HepG2 (cell line): ENCODE measurements at regions not wholly inside any gene's neighbourhood (a gene's known extent, or its start where the extent isn't known, plus 50 kb on each side); places are given as distances from the start of the nearest gene placed in this dataset.

Source experiments
- ATAC-seq: fragments of 200-7000 bp; cut with Tn5 transposase; 3 replicates; pipeline ENCODE4 v1.9.1; 2020; ENCODE audit warnings: mild to moderate bottlenecking, moderate library complexity
- BruUV-seq: library from RNA; stranded (reverse); fragments of 400-500 nt; replicated peaks from 2 replicates; lab custom pipeline; 2021; lab: Mats Ljungman, UMichigan
- CTCF ChIA-PET: fragments of 300-600 bp; formaldehyde crosslinking; extraction: SDS; loops from one replicate; lab custom pipeline; 2021; ENCODE audit warnings: low total read pairs, inconsistent platforms, low intra/inter-chr PET ratio; lab: Yijun Ruan, JAX
- POLR2A ChIA-PET: fragments of 350-600 bp; sonication (Branson Sonifier 250); formaldehyde crosslinking; loops from one replicate; lab custom pipeline; 2020; ENCODE audit warnings: antibody characterized with exemption, inconsistent platforms; lab: Yijun Ruan, JAX
- DNase-seq: peaks from one replicate; pipeline ENCODE4 v3.0.0-alpha.2; 2015; ENCODE audit warnings: low spot score
- FAIRE-seq: peaks from 3 replicates; lab custom pipeline; 2011; peaks lifted over from hg19 to GRCh38; lab: Jason Lieb, UNC
- H2AFZ ChIP-seq: one replicate; pipeline ENCODE4 v1.6.1; 2011; ENCODE audit warnings: low read length, inconsistent platforms
- H3K27ac ChIP-seq: fragments of 300-600 bp; 3 replicates; pipeline ENCODE4 v1.8.0; 2011; ENCODE audit warnings: mixed run types, mild to moderate bottlenecking, mixed read lengths, low read length, inconsistent platforms; ENCODE audit not compliant: insufficient read depth; ENCODE audit errors: extremely low read length
- H3K27me3 ChIP-seq, 2 experiments: fragments of 200-600 bp in 1 of 2; 2 replicates in 1 of 2; 3 replicates in 1 of 2; pipeline versions ENCODE4 v1.6.0 to v1.8.0; 2011; ENCODE audit warnings: low read length in 2 of 2, mild to moderate bottlenecking in 2 of 2, moderate library complexity in 2 of 2, inconsistent platforms in 1 of 2; ENCODE audit not compliant: insufficient read depth in 2 of 2, control insufficient read depth in 1 of 2
- H3K36me3 ChIP-seq, 2 experiments: fragments of 200-600 bp in 1 of 2; replicated peaks in 1 of 2; 2 replicates in 1 of 2; 3 replicates in 1 of 2; pipeline versions ENCODE4 v1.5.1 to v1.8.0; 2011; ENCODE audit warnings: low read length in 2 of 2, inconsistent platforms in 1 of 2; ENCODE audit not compliant: insufficient read depth in 2 of 2, control insufficient read depth in 1 of 2
- H3K4me1 ChIP-seq: 2 replicates; pipeline ENCODE4 v1.5.1; 2012; ENCODE audit warnings: low read length, inconsistent platforms; ENCODE audit not compliant: insufficient read depth
- H3K4me2 ChIP-seq: 2 replicates; pipeline ENCODE4 v1.6.0; 2011; ENCODE audit warnings: low read depth, low read length, inconsistent platforms
- H3K4me3 ChIP-seq, 3 experiments: fragments of 200-600 bp in 1 of 3; sonication (generic), shearing (Covaris generic) in 1 of 3; replicated peaks in 1 of 3; 2 replicates each; pipeline ENCODE4 v1.5.1; 2011 to 2016; ENCODE audit warnings: low read length in 3 of 3, inconsistent platforms in 2 of 3, low read depth in 2 of 3, mild to moderate bottlenecking in 2 of 3, control low read depth in 1 of 3, mixed read lengths in 1 of 3; ENCODE audit not compliant: insufficient read depth in 1 of 3
- H3K79me2 ChIP-seq: one replicate; pipeline ENCODE4 v1.6.1; 2011; ENCODE audit warnings: low read length, inconsistent platforms; ENCODE audit not compliant: insufficient read depth
- H3K9ac ChIP-seq: 2 replicates; pipeline ENCODE4 v1.6.0; 2011; ENCODE audit warnings: mild to moderate bottlenecking, low read depth, low read length, inconsistent platforms; ENCODE audit not compliant: insufficient read depth
- H3K9me3 ChIP-seq: 2 replicates; pipeline ENCODE4 v1.5.1; 2012; ENCODE audit warnings: mild to moderate bottlenecking, low read length
- H4K20me1 ChIP-seq: 2 replicates; pipeline ENCODE4 v1.6.0; 2011; ENCODE audit warnings: inconsistent platforms, mild to moderate bottlenecking, low read length, moderate library complexity; ENCODE audit not compliant: insufficient read depth
- GZF1 ChIP-seq: sonication (generic); formaldehyde crosslinking; IDR thresholded peaks from 2 replicates; pipeline ENCODE4 v1.5.1; 2020; ENCODE audit warnings: mild to moderate bottlenecking, missing genetic modification reagents
- KLF15 ChIP-seq: sonication (generic); formaldehyde crosslinking; IDR thresholded peaks from 2 replicates; pipeline ENCODE4 v1.8.1; 2023; ENCODE audit warnings: borderline replicate concordance, mild to moderate bottlenecking, inconsistent platforms, missing genetic modification reagents, mixed read lengths
- KLF16 ChIP-seq, 2 experiments: sonication (generic) in 1 of 2; formaldehyde crosslinking in 1 of 2; IDR thresholded peaks; 2 replicates each; pipeline versions ENCODE4 v1.6.1 to v1.8.0; 2016 to 2023; ENCODE audit warnings: missing genetic modification reagents in 2 of 2, missing compliant biosample characterization in 1 of 2
- MTERF4 ChIP-seq: sonication (generic); formaldehyde crosslinking; IDR thresholded peaks from 2 replicates; pipeline ENCODE4 v1.8.0; 2023; ENCODE audit warnings: mild to moderate bottlenecking, missing genetic modification reagents
- NFE2L2 ChIP-seq: fragments of 150-350 bp; IDR thresholded peaks from 2 replicates; pipeline ENCODE4 v1.6.1; 2014; ENCODE audit warnings: low read length
- RFX5 ChIP-seq: IDR thresholded peaks from 2 replicates; pipeline ENCODE4 v1.6.1; 2011; ENCODE audit warnings: low read depth, low read length, improper control_type of control experiment
- RXRB ChIP-seq: IDR thresholded peaks from 2 replicates; pipeline ENCODE4 v1.6.1; 2016; ENCODE audit warnings: borderline replicate concordance, missing genetic modification reagents, missing compliant biosample characterization
- SSRP1 ChIP-seq: IDR thresholded peaks from 2 replicates; pipeline ENCODE4 v1.6.1; 2016; ENCODE audit warnings: control low read depth
- TSC22D2 ChIP-seq: sonication (generic); formaldehyde crosslinking; IDR thresholded peaks from 2 replicates; pipeline ENCODE4 v1.5.1; 2020; ENCODE audit warnings: missing genetic modification reagents, mild to moderate bottlenecking, borderline replicate concordance
- ZNF678 ChIP-seq: sonication (generic); formaldehyde crosslinking; IDR thresholded peaks from 2 replicates; pipeline ENCODE4 v1.4.0; 2020; ENCODE audit warnings: mild to moderate bottlenecking, missing genetic modification reagents
- ZNF850 ChIP-seq: sonication (generic); formaldehyde crosslinking; conservative IDR thresholded peaks from 2 replicates; pipeline ENCODE4 v1.9.0; 2021; ENCODE audit warnings: mild to moderate bottlenecking, missing genetic modification reagents
- WGBS: methylation state at CpG from one replicate; pipeline ENCODE4 v1.1.6; 2017; ENCODE audit warnings: low lambda C conversion rate; 5-methylcytosine and 5-hydroxymethylcytosine counted together
- in situ Hi-C: cut with HindIII; loops from 2 replicates; pipeline ENCODE4 v1.10.0; 2017; ENCODE audit warnings: low pct_unique_long_range_greater_than_20kb; ENCODE audit not compliant: extremely low pct_ligation_motif_present
- intact Hi-C: fragments of 100-400 bp; cut with micrococcal nuclease; formaldehyde crosslinking; loops from one replicate; pipeline ENCODE4 v1.10.0; 2022; ENCODE audit not compliant: unreplicated experiment
- TF ChIP-seq, protein P1 (sequence below): sonication (generic); formaldehyde crosslinking; IDR thresholded peaks from 2 replicates; pipeline ENCODE4 v1.8.0; 2022; ENCODE audit warnings: mild to moderate bottlenecking, missing genetic modification reagents, moderate library complexity

DNA sequence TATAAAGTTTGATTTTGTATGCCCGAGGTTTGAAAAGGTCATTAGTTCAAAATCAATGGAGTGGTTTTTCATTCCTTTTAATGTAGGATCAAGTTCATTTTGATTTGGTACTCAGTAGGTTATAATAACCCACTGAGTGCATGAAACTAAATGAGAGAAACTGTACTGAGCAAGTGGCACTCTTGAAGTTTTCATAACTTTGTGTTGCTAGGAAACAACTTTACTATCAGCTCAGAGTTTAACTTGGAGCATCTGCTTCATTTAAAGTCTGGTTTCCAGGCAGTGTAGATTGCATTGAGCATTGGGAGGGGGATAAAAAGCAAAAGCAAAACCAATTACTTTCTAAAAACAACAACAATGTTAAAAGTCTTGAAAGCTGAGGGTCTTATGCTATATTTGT lies 1361.6 kb upstream of the CHAC2 start:
- Histone ChIP-seq H3K9me3 (peaks cover 5% of the 10 kb centered on the region; the same call in 1 of the 2 replicates), H3K4me2 (no peak overlapping the region), H3K27ac (no peak overlapping the region), H3K4me3 (no peak overlapping the region), H2AFZ (no peak overlapping the region), H3K27me3 (no peaks in the 10 kb centered on the region), H3K9ac (no peak overlapping the region), H3K79me2 (no peaks in the 10 kb centered on the region), H4K20me1 (no peaks in the 10 kb centered on the region), H3K4me1 (no peaks in the 10 kb centered on the region), H3K36me3 (no peaks in the 10 kb centered on the region)
- no peak for ATAC-seq
- no TSS peak for BruUV-seq
- ChIA-PET POLR2A (no interaction called here), CTCF (no interaction called here)
- DNase-seq: no peak
- intact Hi-C loops (no loop called here), in situ Hi-C loops (no loop called here)
- TF ChIP-seq, protein P1, sequence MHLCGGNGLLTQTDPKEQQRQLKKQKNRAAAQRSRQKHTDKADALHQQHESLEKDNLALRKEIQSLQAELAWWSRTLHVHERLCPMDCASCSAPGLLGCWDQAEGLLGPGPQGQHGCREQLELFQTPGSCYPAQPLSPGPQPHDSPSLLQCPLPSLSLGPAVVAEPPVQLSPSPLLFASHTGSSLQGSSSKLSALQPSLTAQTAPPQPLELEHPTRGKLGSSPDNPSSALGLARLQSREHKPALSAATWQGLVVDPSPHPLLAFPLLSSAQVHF (CRISPR knock-in tag): no peak
- TF ChIP-seq SSRP1: no peak
- no peak for TF ChIP-seq KLF15 (CRISPR knock-in tag)
- no peak for TF ChIP-seq KLF16 (CRISPR knock-in tag; IDR thresholded peaks at IDR 0.05)
- TF ChIP-seq RXRB (CRISPR knock-in tag): no peak
- TF ChIP-seq MTERF4 (CRISPR knock-in tag): no peak
- no peak for TF ChIP-seq ZNF678 (CRISPR knock-in tag)
- TF ChIP-seq NFE2L2: no peak
- TF ChIP-seq TSC22D2 (CRISPR knock-in tag): no peak
- TF ChIP-seq ZNF850 (CRISPR knock-in tag): no peak
- no peak for TF ChIP-seq GZF1
- TF ChIP-seq RFX5: no peak
- WGBS: 4% methylated on average over 1 of the region's 1 CpG
- FAIRE-seq: no peak
